ENCODE measurements at regions not wholly inside any gene's neighbourhood (a gene's known extent, or its start where the extent isn't known, plus 50 kb on each side); places are given as distances from the start of the nearest gene placed in this dataset.
"Not testable (repeated sequence)": the region's sequence is repeated elsewhere in the genome, so short reads cannot be mapped to it uniquely, and the experiment has no call there.

- Histone ChIP-seq H3K27ac (ENCODE audit: insufficient read depth in 1 of 2, low read depth in 1 of 2, low read length in 2 of 2, poor library complexity in 1 of 2, severe bottlenecking in 2 of 2) (no peak overlapping the region), H3K36me3 (ENCODE audit: control insufficient read depth in 4 of 4, insufficient read depth in 4 of 4, low read length in 3 of 4) (no peaks in the 10 kb centered on the region), H3K4me3 (ENCODE audit: control insufficient read depth in 1 of 7, extremely low read depth in 1 of 7, insufficient read depth in 4 of 7, low read depth in 2 of 7, low read length in 6 of 7) (no peak overlapping the region), H3K9me3 (ENCODE audit: control extremely low read depth in 1 of 5, control insufficient read depth in 4 of 5, insufficient read depth in 2 of 5, low read depth in 1 of 5, low read length in 4 of 5) (peaks cover 0 to 6% (median 2%) of the 10 kb centered on the region in 5 experiments), H3K27me3 (replicated peaks in 2 of 5; ENCODE audit: control insufficient read depth in 4 of 5, insufficient read depth in 5 of 5, low read length in 4 of 5) (no peaks in the 10 kb centered on the region), H3K4me1 (ENCODE audit: control extremely low read depth in 1 of 4, control insufficient read depth in 4 of 4, insufficient read depth in 4 of 4, low read length in 3 of 4) (peaks cover 0 to 19% (median 5%) of the 10 kb centered on the region in 4 experiments)
- DNase-seq = no peak
- 97% methylated on average over 9 of the region's 9 CpGs for WGBS (ENCODE audit: insufficient coverage)
- CTCF ChIA-PET = interaction anchor here (1.1 kb wide), 1 partner anchor 28 kb away, joined by 3 read pairs; no protein-coding TSS in a partner anchor
- POLR2A ChIA-PET = no interaction called here
These were observed 143.7 kb downstream of the CDH26 start for GRCh38 chr20:60101891-60102281.

GRCh38 chr20:60102665-60103210 lies 144.5 kb downstream of the CDH26 start:
- H3K4me3 ChIP-seq (ENCODE audit: control insufficient read depth in 1 of 7, extremely low read depth in 1 of 7, insufficient read depth in 4 of 7, low read depth in 2 of 7, low read length in 6 of 7) = no peak overlapping the region
- no peak for DNase-seq
- peaks cover 0 to 12% (median 5%) of the 10 kb centered on the region in 4 experiments for H3K4me1 ChIP-seq (ENCODE audit: control extremely low read depth in 1 of 4, control insufficient read depth in 4 of 4, insufficient read depth in 4 of 4, low read length in 3 of 4)
- peaks cover 0 to 5% (median 2%) of the 10 kb centered on the region in 5 experiments for H3K9me3 ChIP-seq (ENCODE audit: control extremely low read depth in 1 of 5, control insufficient read depth in 4 of 5, insufficient read depth in 2 of 5, low read depth in 1 of 5, low read length in 4 of 5)
- ChIA-PET CTCF (no interaction called here), POLR2A (no interaction called here)
- no peaks in the 10 kb centered on the region for H3K27me3 ChIP-seq (replicated peaks in 2 of 5; ENCODE audit: control insufficient read depth in 4 of 5, insufficient read depth in 5 of 5, low read length in 4 of 5)
- no peak overlapping the region for H3K27ac ChIP-seq (ENCODE audit: insufficient read depth in 1 of 2, low read depth in 1 of 2, low read length in 2 of 2, poor library complexity in 1 of 2, severe bottlenecking in 2 of 2)
- H3K36me3 ChIP-seq (ENCODE audit: control insufficient read depth in 4 of 4, insufficient read depth in 4 of 4, low read length in 3 of 4) = no peaks in the 10 kb centered on the region
- WGBS (ENCODE audit: insufficient coverage) = 96% methylated on average over 3 of the region's 4 CpGs

- H3K9me3 ChIP-seq (ENCODE audit: control extremely low read depth in 1 of 5, control insufficient read depth in 4 of 5, insufficient read depth in 2 of 5, low read depth in 1 of 5, low read length in 4 of 5) = peaks cover 0 to 2% (median 0%) of the 10 kb centered on the region in 5 experiments
- ChIA-PET CTCF (interaction anchor here (1.4 kb wide), 1 partner anchor 18 kb away, joined by 3 read pairs; no protein-coding TSS in a partner anchor), POLR2A (no interaction called here)
- WGBS (ENCODE audit: insufficient coverage) = 86% methylated on average over 7 of the region's 10 CpGs
- DNase-seq = no peak
- peaks cover 0 to 12% (median 5%) of the 10 kb centered on the region in 4 experiments for H3K4me1 ChIP-seq (ENCODE audit: control extremely low read depth in 1 of 4, control insufficient read depth in 4 of 4, insufficient read depth in 4 of 4, low read length in 3 of 4)
- no peaks in the 10 kb centered on the region for H3K36me3 ChIP-seq (ENCODE audit: control insufficient read depth in 4 of 4, insufficient read depth in 4 of 4, low read length in 3 of 4)
- H3K27me3 ChIP-seq (replicated peaks in 2 of 5; ENCODE audit: control insufficient read depth in 4 of 5, insufficient read depth in 5 of 5, low read length in 4 of 5) = no peaks in the 10 kb centered on the region
- H3K27ac ChIP-seq (ENCODE audit: insufficient read depth in 1 of 2, low read depth in 1 of 2, low read length in 2 of 2, poor library complexity in 1 of 2, severe bottlenecking in 2 of 2) = no peak overlapping the region
- no peak overlapping the region for H3K4me3 ChIP-seq (ENCODE audit: control insufficient read depth in 1 of 7, extremely low read depth in 1 of 7, insufficient read depth in 4 of 7, low read depth in 2 of 7, low read length in 6 of 7)
These were observed 147.0 kb downstream of the CDH26 start for GRCh38 chr20:60104993-60105803.

- H3K27me3 ChIP-seq (replicated peaks in 2 of 5; ENCODE audit: control insufficient read depth in 4 of 5, insufficient read depth in 5 of 5, low read length in 4 of 5); DNase-seq; H3K9me3 ChIP-seq (ENCODE audit: control extremely low read depth in 1 of 5, control insufficient read depth in 4 of 5, insufficient read depth in 2 of 5, low read depth in 1 of 5, low read length in 4 of 5); H3K4me3 ChIP-seq (ENCODE audit: control insufficient read depth in 1 of 7, extremely low read depth in 1 of 7, insufficient read depth in 4 of 7, low read depth in 2 of 7, low read length in 6 of 7); H3K4me1 ChIP-seq (ENCODE audit: control extremely low read depth in 1 of 4, control insufficient read depth in 4 of 4, insufficient read depth in 4 of 4, low read length in 3 of 4); H3K27ac ChIP-seq (ENCODE audit: insufficient read depth in 1 of 2, low read depth in 1 of 2, low read length in 2 of 2, poor library complexity in 1 of 2, severe bottlenecking in 2 of 2); POLR2A ChIA-PET; H3K36me3 ChIP-seq (ENCODE audit: control insufficient read depth in 4 of 4, insufficient read depth in 4 of 4, low read length in 3 of 4): not testable (repeated sequence)
- WGBS (ENCODE audit: insufficient coverage) = 91% methylated on average over 7 of the region's 8 CpGs
- CTCF ChIA-PET = interaction anchor here (1.2 kb wide), 1 partner anchor 29 kb away, joined by 3 read pairs; no protein-coding TSS in a partner anchor
These were observed 148.0 kb downstream of the CDH26 start for GRCh38 chr20:60106186-60106585.

- WGBS (ENCODE audit: insufficient coverage) = 99% methylated on average over 8 of the region's 10 CpGs
- Histone ChIP-seq H3K9me3 (ENCODE audit: control extremely low read depth in 1 of 5, control insufficient read depth in 4 of 5, insufficient read depth in 2 of 5, low read depth in 1 of 5, low read length in 4 of 5) (peaks cover 0 to 2% (median 0%) of the 10 kb centered on the region in 5 experiments), H3K27me3 (replicated peaks in 2 of 5; ENCODE audit: control insufficient read depth in 4 of 5, insufficient read depth in 5 of 5, low read length in 4 of 5) (no peaks in the 10 kb centered on the region), H3K36me3 (ENCODE audit: control insufficient read depth in 4 of 4, insufficient read depth in 4 of 4, low read length in 3 of 4) (no peaks in the 10 kb centered on the region), H3K4me3 (ENCODE audit: control insufficient read depth in 1 of 7, extremely low read depth in 1 of 7, insufficient read depth in 4 of 7, low read depth in 2 of 7, low read length in 6 of 7) (no peak overlapping the region), H3K4me1 (ENCODE audit: control extremely low read depth in 1 of 4, control insufficient read depth in 4 of 4, insufficient read depth in 4 of 4, low read length in 3 of 4) (peaks cover 0 to 5% (median 0%) of the 10 kb centered on the region in 4 experiments), H3K27ac (ENCODE audit: insufficient read depth in 1 of 2, low read depth in 1 of 2, low read length in 2 of 2, poor library complexity in 1 of 2, severe bottlenecking in 2 of 2) (no peak overlapping the region)
- POLR2A ChIA-PET = no interaction called here
- CTCF ChIA-PET = interaction anchor here (1.1 to 1.4 kb wide), 2 partner anchors 9 to 145 kb away, joined by 3 to 4 read pairs; no protein-coding TSS in a partner anchor
- no peak for DNase-seq
These were observed 149.6 kb downstream of the CDH26 start for GRCh38 chr20:60107621-60108390.

- Histone ChIP-seq H3K9me3 (ENCODE audit: control extremely low read depth in 1 of 5, control insufficient read depth in 4 of 5, insufficient read depth in 2 of 5, low read depth in 1 of 5, low read length in 4 of 5) (no peaks in the 10 kb centered on the region), H3K27ac (ENCODE audit: insufficient read depth in 1 of 2, low read depth in 1 of 2, low read length in 2 of 2, poor library complexity in 1 of 2, severe bottlenecking in 2 of 2) (no peak overlapping the region), H3K27me3 (replicated peaks in 2 of 5; ENCODE audit: control insufficient read depth in 4 of 5, insufficient read depth in 5 of 5, low read length in 4 of 5) (no peaks in the 10 kb centered on the region), H3K36me3 (ENCODE audit: control insufficient read depth in 4 of 4, insufficient read depth in 4 of 4, low read length in 3 of 4) (no peaks in the 10 kb centered on the region), H3K4me1 (ENCODE audit: control extremely low read depth in 1 of 4, control insufficient read depth in 4 of 4, insufficient read depth in 4 of 4, low read length in 3 of 4) (peaks cover 0 to 10% (median 3%) of the 10 kb centered on the region in 4 experiments), H3K4me3 (ENCODE audit: control insufficient read depth in 1 of 7, extremely low read depth in 1 of 7, insufficient read depth in 4 of 7, low read depth in 2 of 7, low read length in 6 of 7) (no peak overlapping the region)
- CTCF ChIA-PET = interaction anchor here (0.7 to 1.4 kb wide), 3 partner anchors 10 to 144 kb away, joined by 3 to 4 read pairs (median 3); no protein-coding TSS in a partner anchor
- POLR2A ChIA-PET = no interaction called here
- WGBS (ENCODE audit: insufficient coverage) = 100% methylated on average over 2 of the region's 5 CpGs
- DNase-seq = no peak
These were observed 150.2 kb downstream of the CDH26 start for GRCh38 chr20:60108397-60108796.

All from common myeloid progenitor, CD34-positive (primary cell).